Loucy (cell line): ENCODE measurements at regions not wholly inside any gene's neighbourhood (a gene's known extent, or its start where the extent isn't known, plus 50 kb on each side); places are given as distances from the start of the nearest gene placed in this dataset.

Source experiments
- EZH2phosphoT487 ChIP-seq: fragments of 200-600 bp; IDR thresholded peaks from 2 replicates; pipeline ENCODE4 v1.6.1; 2018; ENCODE audit warnings: antibody characterized with exemption, mild to moderate bottlenecking, moderate library complexity, borderline replicate concordance
- TF ChIP-seq, protein P1 (sequence below): fragments of 200-600 bp; sonication (generic); conservative IDR thresholded peaks from 2 replicates; pipeline ENCODE4 v1.5.1; 2014; ENCODE audit warnings: mild to moderate bottlenecking, antibody characterized with exemption, low read length

- TF ChIP-seq, protein P1, sequence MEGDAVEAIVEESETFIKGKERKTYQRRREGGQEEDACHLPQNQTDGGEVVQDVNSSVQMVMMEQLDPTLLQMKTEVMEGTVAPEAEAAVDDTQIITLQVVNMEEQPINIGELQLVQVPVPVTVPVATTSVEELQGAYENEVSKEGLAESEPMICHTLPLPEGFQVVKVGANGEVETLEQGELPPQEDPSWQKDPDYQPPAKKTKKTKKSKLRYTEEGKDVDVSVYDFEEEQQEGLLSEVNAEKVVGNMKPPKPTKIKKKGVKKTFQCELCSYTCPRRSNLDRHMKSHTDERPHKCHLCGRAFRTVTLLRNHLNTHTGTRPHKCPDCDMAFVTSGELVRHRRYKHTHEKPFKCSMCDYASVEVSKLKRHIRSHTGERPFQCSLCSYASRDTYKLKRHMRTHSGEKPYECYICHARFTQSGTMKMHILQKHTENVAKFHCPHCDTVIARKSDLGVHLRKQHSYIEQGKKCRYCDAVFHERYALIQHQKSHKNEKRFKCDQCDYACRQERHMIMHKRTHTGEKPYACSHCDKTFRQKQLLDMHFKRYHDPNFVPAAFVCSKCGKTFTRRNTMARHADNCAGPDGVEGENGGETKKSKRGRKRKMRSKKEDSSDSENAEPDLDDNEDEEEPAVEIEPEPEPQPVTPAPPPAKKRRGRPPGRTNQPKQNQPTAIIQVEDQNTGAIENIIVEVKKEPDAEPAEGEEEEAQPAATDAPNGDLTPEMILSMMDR: no peak
- no peak for TF ChIP-seq EZH2phosphoT487
Observed at GRCh38 chr4:171022824-171023230, 790.4 kb upstream of the GALNTL6 start.
